ENCODE measurements at regions not wholly inside any gene's neighbourhood (a gene's known extent, or its start where the extent isn't known, plus 50 kb on each side); places are given as distances from the start of the nearest gene placed in this dataset.

DNA sequence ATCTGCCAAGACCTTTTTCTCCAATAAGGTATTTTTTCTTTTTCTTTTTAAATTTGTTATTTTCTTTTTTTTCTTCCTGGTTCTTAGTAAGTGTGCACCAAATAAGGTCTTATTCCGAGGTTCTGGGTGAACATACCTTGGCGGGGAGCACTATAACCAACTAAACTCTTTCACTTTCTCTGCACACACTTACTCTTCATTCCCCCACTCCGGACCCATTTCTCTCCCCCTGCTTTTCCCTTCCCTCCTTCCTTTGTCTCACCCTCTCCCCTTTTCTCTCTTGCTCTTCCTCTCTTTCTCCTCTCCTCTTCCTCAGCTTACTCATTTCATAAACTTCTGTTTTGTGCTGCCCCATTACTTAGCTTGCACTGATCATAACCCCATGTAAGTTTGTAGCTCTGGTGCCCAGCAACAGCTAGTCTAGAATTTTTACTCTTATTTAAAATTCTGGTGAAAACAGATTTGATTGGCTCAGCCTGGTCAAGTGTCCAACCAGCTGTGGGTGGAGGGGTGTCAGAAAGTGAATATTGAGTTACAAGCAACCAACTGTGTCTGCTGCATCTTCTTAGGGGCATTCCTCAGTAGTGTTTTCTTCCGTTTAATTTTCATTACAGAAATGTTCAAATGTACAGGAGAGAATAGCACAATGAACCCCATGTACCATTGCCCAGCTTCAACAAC, 297.5 kb downstream of the SHQ1 start:
- no peak for DNase-seq (ENCODE audit: unreplicated experiment)
- no peaks in the 10 kb centered on the region for H3K27me3 Mint-ChIP-seq (ENCODE audit: insufficient read depth, unreplicated experiment)
- POLR2A ChIA-PET, result no interaction called here
- H3K4me3 Mint-ChIP-seq (ENCODE audit: unreplicated experiment), result no peak overlapping the region
- no TSS peak for BruUV-seq (replicated peaks)
- intact Hi-C loops (cut with micrococcal nuclease), result no loop called here
- H3K27ac Mint-ChIP-seq (ENCODE audit: low read depth, unreplicated experiment), result no peak overlapping the region
- peaks cover 4% of the 10 kb centered on the region for H3K36me3 Mint-ChIP-seq (ENCODE audit: insufficient read depth, unreplicated experiment)
- no peak for TF ChIP-seq CTCF (IDR thresholded peaks at IDR 0.05; ENCODE audit: unreplicated experiment)
- CTCF ChIA-PET, result interaction anchor here (0.6 to 0.7 kb wide), 2 partner anchors 170 to 193 kb away, joined by 4 to 6 read pairs; no protein-coding TSS in a partner anchor
- no peaks in the 10 kb centered on the region for H3K9me3 Mint-ChIP-seq (ENCODE audit: unreplicated experiment)
- peaks cover 4% of the 10 kb centered on the region for H3K4me1 Mint-ChIP-seq (ENCODE audit: insufficient read depth, unreplicated experiment)

DNA sequence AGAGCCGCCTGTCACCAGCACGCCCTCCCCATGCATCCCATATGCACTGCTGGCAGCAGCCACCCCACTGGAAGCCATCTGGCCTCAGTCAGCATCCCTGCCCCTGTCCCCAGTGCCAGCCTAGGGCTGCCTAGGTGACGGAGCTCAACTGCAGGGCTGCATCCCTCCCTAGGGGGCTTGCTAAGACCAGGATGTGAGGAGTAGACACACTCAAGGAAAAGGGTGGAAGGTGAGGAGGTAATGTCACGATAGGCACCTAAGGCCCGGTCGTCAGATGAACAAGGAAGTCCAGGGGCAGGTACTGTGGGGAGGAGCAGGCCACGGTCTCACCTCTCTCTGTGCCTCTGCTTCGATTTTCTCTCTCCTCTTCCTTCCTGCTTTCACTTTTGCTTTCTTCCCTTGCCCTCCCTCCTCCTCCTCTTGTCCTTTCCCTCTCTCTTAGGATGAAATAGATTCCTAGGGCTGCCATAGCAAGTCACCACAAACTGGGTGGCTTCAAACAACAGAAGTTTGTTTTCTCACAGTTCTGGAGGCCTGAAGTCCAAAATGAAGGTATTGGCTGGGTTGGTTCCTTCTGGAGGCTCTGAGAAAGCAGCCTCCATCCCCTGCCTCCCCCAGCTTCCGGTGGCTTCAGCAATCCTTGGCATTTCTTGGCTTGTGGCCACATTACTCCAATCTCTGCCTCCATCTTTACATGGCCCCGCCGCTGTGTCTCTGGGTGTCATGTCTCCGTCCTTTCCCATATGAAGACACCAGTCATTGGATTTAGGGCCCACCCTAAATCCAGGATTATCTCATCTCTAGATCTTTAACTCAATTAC, 298.3 kb downstream of the SHQ1 start:
- no peaks in the 10 kb centered on the region for H3K36me3 Mint-ChIP-seq (ENCODE audit: insufficient read depth, unreplicated experiment)
- BruUV-seq (replicated peaks), result no TSS peak
- TF ChIP-seq CTCF (IDR thresholded peaks at IDR 0.05; ENCODE audit: unreplicated experiment), result no peak
- ChIA-PET CTCF (no interaction called here), POLR2A (no interaction called here)
- no peak overlapping the region for H3K4me3 Mint-ChIP-seq (ENCODE audit: unreplicated experiment)
- H3K9me3 Mint-ChIP-seq (ENCODE audit: unreplicated experiment), result no peaks in the 10 kb centered on the region
- no peak overlapping the region for H3K27ac Mint-ChIP-seq (ENCODE audit: low read depth, unreplicated experiment)
- H3K4me1 Mint-ChIP-seq (ENCODE audit: insufficient read depth, unreplicated experiment), result peaks cover 4% of the 10 kb centered on the region
- intact Hi-C loops (cut with micrococcal nuclease), result no loop called here
- no peaks in the 10 kb centered on the region for H3K27me3 Mint-ChIP-seq (ENCODE audit: insufficient read depth, unreplicated experiment)
- DNase-seq (ENCODE audit: unreplicated experiment), result no peak

DNA sequence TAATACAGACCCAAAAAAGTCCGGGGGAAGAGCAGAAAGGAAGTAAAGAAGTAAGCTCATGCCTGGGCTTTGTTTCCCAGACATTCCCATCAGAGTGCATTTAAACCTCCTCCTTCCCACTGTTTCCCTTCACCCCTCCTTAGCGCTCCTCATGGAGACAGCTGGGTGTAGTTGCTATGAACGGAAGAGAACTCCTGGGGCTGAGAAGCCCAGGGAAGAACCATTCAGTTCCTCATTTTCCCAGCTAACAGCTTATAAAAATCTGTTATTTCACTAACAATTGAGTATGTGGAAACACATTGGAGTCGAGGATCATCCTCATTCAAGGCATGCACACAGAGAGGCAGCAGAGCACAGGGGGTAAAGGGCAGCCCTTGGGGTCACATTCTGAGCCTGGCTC, 299.3 kb downstream of the SHQ1 start:
- H3K4me1 Mint-ChIP-seq (ENCODE audit: insufficient read depth, unreplicated experiment), result peaks cover 4% of the 10 kb centered on the region
- ChIA-PET CTCF (interaction anchor here (0.7 kb wide), 1 partner anchor 184 kb away, joined by 3 read pairs; no protein-coding TSS in a partner anchor), POLR2A (interaction anchor here (0.8 kb wide), 1 partner anchor 185 kb away, joined by 3 read pairs; no protein-coding TSS in a partner anchor)
- no TSS peak for BruUV-seq (replicated peaks)
- intact Hi-C loops (cut with micrococcal nuclease), result no loop called here
- H3K27me3 Mint-ChIP-seq (ENCODE audit: insufficient read depth, unreplicated experiment), result no peaks in the 10 kb centered on the region
- no peaks in the 10 kb centered on the region for H3K36me3 Mint-ChIP-seq (ENCODE audit: insufficient read depth, unreplicated experiment)
- no peak for TF ChIP-seq CTCF (IDR thresholded peaks at IDR 0.05; ENCODE audit: unreplicated experiment)
- no peaks in the 10 kb centered on the region for H3K9me3 Mint-ChIP-seq (ENCODE audit: unreplicated experiment)
- H3K27ac Mint-ChIP-seq (ENCODE audit: low read depth, unreplicated experiment), result no peak overlapping the region
- H3K4me3 Mint-ChIP-seq (ENCODE audit: unreplicated experiment), result no peak overlapping the region
- no peak for DNase-seq (ENCODE audit: unreplicated experiment)

DNA sequence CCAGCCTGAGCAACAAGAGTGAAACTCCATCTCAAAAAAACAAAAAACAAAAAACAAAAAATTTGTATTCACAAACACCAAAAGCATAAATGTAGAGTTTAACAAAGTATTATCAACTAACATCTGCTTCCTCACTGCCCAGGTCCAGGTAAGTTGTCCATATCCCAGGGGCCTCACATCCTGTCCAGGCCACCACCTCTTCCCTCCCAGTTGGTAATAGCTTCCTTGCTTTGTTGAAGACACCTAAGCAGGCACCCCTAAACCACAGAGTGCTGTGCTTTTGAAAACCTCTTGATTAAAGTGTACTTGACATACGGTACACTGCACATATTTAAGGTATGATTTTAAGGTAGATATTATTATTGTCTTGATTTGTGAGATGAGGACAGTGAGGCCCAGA, 299.8 kb downstream of the SHQ1 start:
- Mint-ChIP-seq H3K9me3 (ENCODE audit: unreplicated experiment) (no peaks in the 10 kb centered on the region), H3K4me1 (ENCODE audit: insufficient read depth, unreplicated experiment) (peaks cover 4% of the 10 kb centered on the region), H3K36me3 (ENCODE audit: insufficient read depth, unreplicated experiment) (no peaks in the 10 kb centered on the region), H3K27ac (ENCODE audit: low read depth, unreplicated experiment) (no peak overlapping the region), H3K27me3 (ENCODE audit: insufficient read depth, unreplicated experiment) (no peaks in the 10 kb centered on the region), H3K4me3 (ENCODE audit: unreplicated experiment) (no peak overlapping the region)
- POLR2A ChIA-PET, result interaction anchor here (0.8 kb wide), 1 partner anchor 185 kb away, joined by 3 read pairs; no protein-coding TSS in a partner anchor
- CTCF ChIA-PET, result no interaction called here
- TF ChIP-seq CTCF (IDR thresholded peaks at IDR 0.05; ENCODE audit: unreplicated experiment), result no peak
- no peak for DNase-seq (ENCODE audit: unreplicated experiment)
- no TSS peak for BruUV-seq (replicated peaks)
- intact Hi-C loops (cut with micrococcal nuclease), result no loop called here

Data from MCF 10A (cell line).